ENCODE measurements at regions not wholly inside any gene's neighbourhood (a gene's known extent, or its start where the extent isn't known, plus 50 kb on each side); places are given as distances from the start of the nearest gene placed in this dataset.

GRCh38 chr3:117519776-117520175 is 810.2 kb downstream of the TUSC7 start:
- no CpG with 5 or more reads among the region's 1 CpG for WGBS (ENCODE audit: extremely low coverage, insufficient coverage, insufficient read length)
- no peak overlapping the region for H2BK120ac ChIP-seq (ENCODE audit: insufficient read depth, low read length, poor library complexity)

GRCh38 chr3:117520582-117520981 is 811.0 kb downstream of the TUSC7 start:
- no peak overlapping the region for H2BK120ac ChIP-seq (ENCODE audit: insufficient read depth, low read length, poor library complexity)
- H4K91ac ChIP-seq (ENCODE audit: low read depth, low read length): no peak overlapping the region
- no peak overlapping the region for H3K4ac ChIP-seq (ENCODE audit: low read depth, low read length)
- no peaks in the 10 kb centered on the region for H3K27me3 ChIP-seq (ENCODE audit: insufficient read depth, low read length)
- H3K79me2 ChIP-seq (ENCODE audit: control insufficient read depth, insufficient read depth, low read length, poor library complexity): no peaks in the 10 kb centered on the region
- H2AK5ac ChIP-seq (ENCODE audit: low read length): no peak overlapping the region
- no peak overlapping the region for H3K23ac ChIP-seq (ENCODE audit: low read length)
- H3K4me2 ChIP-seq (ENCODE audit: low read length): no peak overlapping the region
- no peaks in the 10 kb centered on the region for H3K4me1 ChIP-seq (ENCODE audit: control insufficient read depth in 1 of 2, insufficient read depth in 2 of 2, low read length in 2 of 2)
- no peak overlapping the region for H4K8ac ChIP-seq (ENCODE audit: low read depth, low read length)
- no peak overlapping the region for H2BK5ac ChIP-seq (ENCODE audit: low read depth, low read length, poor library complexity)
- H3K27ac ChIP-seq (ENCODE audit: low read depth, low read length): no peak overlapping the region
- no peak overlapping the region for H3K9ac ChIP-seq (ENCODE audit: low read length)
- no peak overlapping the region for H3K18ac ChIP-seq (ENCODE audit: low read length)
- H3K14ac ChIP-seq (ENCODE audit: low read length): no peak overlapping the region
- no peak overlapping the region for H2AFZ ChIP-seq (ENCODE audit: insufficient read depth, low read length, poor library complexity)
- H4K12ac ChIP-seq (ENCODE audit: low read depth, low read length): no peak overlapping the region
- no peak for DNase-seq
- no peaks in the 10 kb centered on the region for H3K79me1 ChIP-seq (ENCODE audit: low read length)
- no peak overlapping the region for H3K4me3 ChIP-seq (ENCODE audit: low read depth, low read length)
- no peaks in the 10 kb centered on the region for H3K36me3 ChIP-seq (ENCODE audit: control insufficient read depth in 1 of 2, insufficient read depth in 2 of 2, low read length in 2 of 2)
- no peak overlapping the region for H2BK12ac ChIP-seq (ENCODE audit: low read length)
- H3K9me3 ChIP-seq (ENCODE audit: insufficient read depth, low read depth, low read length): no peaks in the 10 kb centered on the region
- no CpG with 5 or more reads among the region's 4 CpGs for WGBS (ENCODE audit: extremely low coverage, insufficient coverage, insufficient read length)

More at GRCh38 chr3:117519776-117520175, 810.2 kb downstream of the TUSC7 start:
- Histone ChIP-seq H2AFZ (ENCODE audit: insufficient read depth, low read length, poor library complexity) (no peak overlapping the region), H2BK5ac (ENCODE audit: low read depth, low read length, poor library complexity) (no peak overlapping the region), H2BK12ac (ENCODE audit: low read length) (no peak overlapping the region), H4K91ac (ENCODE audit: low read depth, low read length) (no peak overlapping the region), H3K4me3 (ENCODE audit: low read depth, low read length) (no peak overlapping the region), H4K12ac (ENCODE audit: low read depth, low read length) (no peak overlapping the region), H4K8ac (ENCODE audit: low read depth, low read length) (no peak overlapping the region), H3K4ac (ENCODE audit: low read depth, low read length) (no peak overlapping the region), H3K27me3 (ENCODE audit: insufficient read depth, low read length) (no peaks in the 10 kb centered on the region), H3K4me2 (ENCODE audit: low read length) (no peak overlapping the region), H3K79me1 (ENCODE audit: low read length) (no peaks in the 10 kb centered on the region), H3K14ac (ENCODE audit: low read length) (no peak overlapping the region), H3K23ac (ENCODE audit: low read length) (no peak overlapping the region), H3K4me1 (ENCODE audit: control insufficient read depth in 1 of 2, insufficient read depth in 2 of 2, low read length in 2 of 2) (no peaks in the 10 kb centered on the region), H3K9me3 (ENCODE audit: insufficient read depth, low read depth, low read length) (no peaks in the 10 kb centered on the region), H3K36me3 (ENCODE audit: control insufficient read depth in 1 of 2, insufficient read depth in 2 of 2, low read length in 2 of 2) (no peaks in the 10 kb centered on the region), H3K79me2 (ENCODE audit: control insufficient read depth, insufficient read depth, low read length, poor library complexity) (no peaks in the 10 kb centered on the region), H3K9ac (ENCODE audit: low read length) (no peak overlapping the region), H3K18ac (ENCODE audit: low read length) (no peak overlapping the region), H3K27ac (ENCODE audit: low read depth, low read length) (no peak overlapping the region), H2AK5ac (ENCODE audit: low read length) (no peak overlapping the region)
- DNase-seq: no peak

- Histone ChIP-seq H3K23ac (ENCODE audit: low read length) (no peak overlapping the region), H4K91ac (ENCODE audit: low read depth, low read length) (no peak overlapping the region), H2BK12ac (ENCODE audit: low read length) (no peak overlapping the region), H3K4me1 (ENCODE audit: control insufficient read depth in 1 of 2, insufficient read depth in 2 of 2, low read length in 2 of 2) (no peaks in the 10 kb centered on the region), H3K4ac (ENCODE audit: low read depth, low read length) (no peak overlapping the region), H2BK5ac (ENCODE audit: low read depth, low read length, poor library complexity) (no peak overlapping the region), H3K9ac (ENCODE audit: low read length) (no peak overlapping the region), H4K8ac (ENCODE audit: low read depth, low read length) (no peak overlapping the region), H3K27me3 (ENCODE audit: insufficient read depth, low read length) (no peaks in the 10 kb centered on the region), H3K79me2 (ENCODE audit: control insufficient read depth, insufficient read depth, low read length, poor library complexity) (no peaks in the 10 kb centered on the region), H3K36me3 (ENCODE audit: control insufficient read depth in 1 of 2, insufficient read depth in 2 of 2, low read length in 2 of 2) (no peaks in the 10 kb centered on the region), H3K14ac (ENCODE audit: low read length) (no peak overlapping the region), H3K18ac (ENCODE audit: low read length) (no peak overlapping the region), H2AK5ac (ENCODE audit: low read length) (no peak overlapping the region), H3K4me2 (ENCODE audit: low read length) (no peak overlapping the region), H3K9me3 (ENCODE audit: insufficient read depth, low read depth, low read length) (no peaks in the 10 kb centered on the region), H3K79me1 (ENCODE audit: low read length) (no peaks in the 10 kb centered on the region), H4K12ac (ENCODE audit: low read depth, low read length) (no peak overlapping the region), H2AFZ (ENCODE audit: insufficient read depth, low read length, poor library complexity) (no peak overlapping the region), H3K4me3 (ENCODE audit: low read depth, low read length) (no peak overlapping the region), H2BK120ac (ENCODE audit: insufficient read depth, low read length, poor library complexity) (no peak overlapping the region), H3K27ac (ENCODE audit: low read depth, low read length) (no peak overlapping the region)
- no peak for DNase-seq
- no CpG with 5 or more reads among the region's 5 CpGs for WGBS (ENCODE audit: extremely low coverage, insufficient coverage, insufficient read length)
These were observed 813.8 kb downstream of the TUSC7 start for GRCh38 chr3:117523418-117523817.

- Histone ChIP-seq H3K4ac (ENCODE audit: low read depth, low read length) (no peak overlapping the region), H3K4me3 (ENCODE audit: low read depth, low read length) (no peak overlapping the region), H2BK120ac (ENCODE audit: insufficient read depth, low read length, poor library complexity) (no peak overlapping the region), H3K4me1 (ENCODE audit: control insufficient read depth in 1 of 2, insufficient read depth in 2 of 2, low read length in 2 of 2) (no peaks in the 10 kb centered on the region), H2BK12ac (ENCODE audit: low read length) (no peak overlapping the region), H3K27ac (ENCODE audit: low read depth, low read length) (no peak overlapping the region), H3K18ac (ENCODE audit: low read length) (no peak overlapping the region), H3K23ac (ENCODE audit: low read length) (no peak overlapping the region), H4K8ac (ENCODE audit: low read depth, low read length) (no peak overlapping the region), H2AK5ac (ENCODE audit: low read length) (no peak overlapping the region), H3K14ac (ENCODE audit: low read length) (no peak overlapping the region), H2AFZ (ENCODE audit: insufficient read depth, low read length, poor library complexity) (no peak overlapping the region), H3K27me3 (ENCODE audit: insufficient read depth, low read length) (no peaks in the 10 kb centered on the region), H2BK5ac (ENCODE audit: low read depth, low read length, poor library complexity) (no peak overlapping the region), H3K36me3 (ENCODE audit: control insufficient read depth in 1 of 2, insufficient read depth in 2 of 2, low read length in 2 of 2) (no peaks in the 10 kb centered on the region), H3K9me3 (ENCODE audit: insufficient read depth, low read depth, low read length) (no peaks in the 10 kb centered on the region), H3K79me2 (ENCODE audit: control insufficient read depth, insufficient read depth, low read length, poor library complexity) (no peaks in the 10 kb centered on the region), H3K9ac (ENCODE audit: low read length) (no peak overlapping the region), H4K12ac (ENCODE audit: low read depth, low read length) (no peak overlapping the region), H3K79me1 (ENCODE audit: low read length) (no peaks in the 10 kb centered on the region), H4K91ac (ENCODE audit: low read depth, low read length) (no peak overlapping the region), H3K4me2 (ENCODE audit: low read length) (no peak overlapping the region)
- no CpG with 5 or more reads among the region's 4 CpGs for WGBS (ENCODE audit: extremely low coverage, insufficient coverage, insufficient read length)
- DNase-seq: no peak
These were observed 815.3 kb downstream of the TUSC7 start for GRCh38 chr3:117524890-117525289.

Data from trophoblast cell (in vitro differentiated cells and primary cell).